GM12865 (cell line): ENCODE measurements at regions not wholly inside any gene's neighbourhood (a gene's known extent, or its start where the extent isn't known, plus 50 kb on each side); places are given as distances from the start of the nearest gene placed in this dataset.

Experiments used
- DNase-seq: peaks from one replicate; pipeline ENCODE4 v3.0.0; 2010; ENCODE audit warnings: low read depth
- H3K4me3 ChIP-seq: 2 replicates; pipeline ENCODE4 v1.5.1; 2011; ENCODE audit warnings: mild to moderate bottlenecking, low read depth, low read length, control low read depth
- CTCF ChIP-seq: IDR thresholded peaks from 2 replicates; pipeline ENCODE4 v1.5.1; 2011; ENCODE audit warnings: low read length, control low read depth, low read depth, inconsistent platforms; ENCODE audit not compliant: insufficient read depth; ENCODE audit errors: missing control alignments

- no peak overlapping the region for H3K4me3 ChIP-seq
- no peak for DNase-seq
- TF ChIP-seq CTCF = no peak
These were observed 266.3 kb upstream of the LINC00305 start for GRCh38 chr18:64415218-64415617.

GRCh38 chr18:64410685-64411084, 261.8 kb upstream of the LINC00305 start:
- TF ChIP-seq CTCF = no peak

GRCh38 chr18:64409511-64409910, 260.6 kb upstream of the LINC00305 start:
- H3K4me3 ChIP-seq = no peak overlapping the region
- peak; percentile 41 for DNase-seq
- peak; percentile 37 for TF ChIP-seq CTCF

More at GRCh38 chr18:64410685-64411084, 261.8 kb upstream of the LINC00305 start:
- DNase-seq = no peak
- no peak overlapping the region for H3K4me3 ChIP-seq

GRCh38 chr18:64407606-64408005, 258.7 kb upstream of the LINC00305 start:
- TF ChIP-seq CTCF = no peak
- no peak overlapping the region for H3K4me3 ChIP-seq
- no peak for DNase-seq

GRCh38 chr18:64405161-64405560, 256.3 kb upstream of the LINC00305 start:
- no peak for DNase-seq
- H3K4me3 ChIP-seq = no peak overlapping the region
- no peak for TF ChIP-seq CTCF

GRCh38 chr18:64403784-64404503, 255.1 kb upstream of the LINC00305 start:
- DNase-seq = peak; percentile 14
- TF ChIP-seq CTCF = no peak

GRCh38 chr18:64402636-64403035, 253.7 kb upstream of the LINC00305 start:
- TF ChIP-seq CTCF = no peak
- no peak for DNase-seq
- H3K4me3 ChIP-seq = no peak overlapping the region

More at GRCh38 chr18:64403784-64404503, 255.1 kb upstream of the LINC00305 start:
- no peak overlapping the region for H3K4me3 ChIP-seq
